HL-60/S4 (cell line): ENCODE measurements at regions not wholly inside any gene's neighbourhood (a gene's known extent, or its start where the extent isn't known, plus 50 kb on each side); places are given as distances from the start of the nearest gene placed in this dataset.

Experiments
- in situ Hi-C: fragments of 300-500 bp; cut with MboI; formaldehyde crosslinking; loops from 2 replicates; pipeline ENCODE4 v1.14.3; 2022; ENCODE audit warnings: low sequenced_read_pairs

DNA sequence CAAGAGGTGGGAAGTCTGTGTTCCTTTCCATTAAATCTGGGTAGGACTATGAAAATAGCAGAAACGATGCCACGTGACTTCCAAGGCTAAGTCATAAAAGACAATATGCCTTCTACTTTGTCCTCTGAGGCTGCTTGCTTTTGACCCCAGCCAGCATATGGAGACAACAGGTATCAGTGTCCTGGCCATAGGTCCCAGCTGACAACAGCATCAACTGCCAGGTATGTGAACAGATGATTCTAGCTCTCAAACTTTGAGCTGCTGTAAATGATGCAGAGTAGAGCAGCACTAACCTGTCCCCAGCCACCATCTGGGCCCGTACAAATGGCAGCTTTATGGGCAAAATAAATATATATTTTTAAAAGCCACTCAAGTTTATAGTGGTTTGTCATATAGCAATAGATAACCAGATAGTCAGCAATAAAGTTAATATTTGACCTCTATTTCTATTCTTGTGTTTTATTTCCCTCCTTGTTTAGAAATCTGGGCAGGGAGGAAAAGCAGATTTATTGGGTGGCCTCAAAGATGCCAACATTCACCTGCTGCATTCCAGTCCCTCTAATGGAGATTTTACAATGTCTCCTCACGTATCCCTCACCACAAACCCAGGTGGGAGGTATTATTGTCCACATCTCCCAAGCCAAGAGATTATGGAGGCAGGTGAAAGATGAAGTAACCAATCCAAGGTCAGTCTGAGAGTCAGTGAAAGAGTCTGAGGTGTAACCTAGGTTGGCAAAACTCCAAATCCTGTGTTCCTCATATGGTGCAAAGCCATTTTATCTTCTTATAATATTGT is 209.6 kb upstream of the LARGE1 start:
- in situ Hi-C loops: no loop called here

DNA sequence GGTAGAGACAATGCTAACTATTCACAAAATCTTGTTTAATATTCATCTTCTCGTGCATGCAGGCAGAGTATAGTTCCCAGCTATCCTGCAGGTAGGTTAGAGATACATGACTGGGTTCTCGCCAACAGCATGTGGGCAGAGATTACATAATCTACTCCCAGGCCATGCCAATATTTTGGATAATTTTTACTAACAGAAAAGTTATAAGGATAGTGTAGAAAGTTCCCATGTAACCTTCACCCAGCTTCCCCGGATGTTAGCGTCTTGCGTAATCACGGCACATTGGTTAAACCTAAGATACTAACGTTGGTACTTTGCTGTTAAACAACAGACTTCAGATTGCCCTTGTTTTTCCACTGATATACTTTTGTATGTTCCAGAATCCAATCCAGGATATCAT is 215.5 kb upstream of the LARGE1 start:
- in situ Hi-C loops: no loop called here

DNA sequence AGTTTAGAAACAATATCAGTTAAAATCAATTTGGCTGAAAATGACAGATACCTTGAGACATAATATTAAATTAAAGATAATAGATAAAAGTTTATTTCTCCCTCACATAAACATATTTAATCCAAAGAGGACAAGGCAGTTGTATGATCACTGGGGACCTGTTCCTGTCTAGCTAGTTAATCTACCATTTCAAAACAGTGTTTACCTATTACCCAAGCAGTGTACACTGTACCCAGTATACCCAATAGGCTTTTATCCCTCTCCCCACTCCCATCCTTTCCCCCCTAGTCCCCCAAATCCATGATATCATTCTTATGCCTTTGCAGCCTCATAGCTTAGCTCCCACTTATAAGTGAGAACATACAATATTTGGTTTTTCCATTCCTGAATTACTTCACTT is 229.7 kb upstream of the LARGE1 start:
- in situ Hi-C loops: no loop called here

DNA sequence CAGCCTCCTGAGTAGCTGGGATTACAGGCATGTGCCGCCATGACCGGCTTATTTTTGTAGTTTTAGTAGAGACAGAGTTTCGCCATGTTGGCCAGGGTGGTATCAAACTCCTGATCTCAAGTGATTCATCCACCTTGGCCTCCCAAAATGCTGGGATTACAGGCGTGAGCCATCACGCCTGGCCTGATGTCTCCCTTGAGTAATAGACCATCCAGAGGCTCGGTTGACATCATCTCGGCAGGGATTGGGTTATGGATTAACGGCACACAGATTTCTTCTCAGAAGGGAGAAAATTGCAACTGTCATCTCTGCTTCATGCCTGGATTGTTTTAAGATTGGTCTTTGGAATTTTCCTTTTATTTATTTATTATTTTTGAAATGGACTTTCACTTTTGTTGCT is 239.2 kb upstream of the LARGE1 start:
- in situ Hi-C loops: no loop called here

DNA sequence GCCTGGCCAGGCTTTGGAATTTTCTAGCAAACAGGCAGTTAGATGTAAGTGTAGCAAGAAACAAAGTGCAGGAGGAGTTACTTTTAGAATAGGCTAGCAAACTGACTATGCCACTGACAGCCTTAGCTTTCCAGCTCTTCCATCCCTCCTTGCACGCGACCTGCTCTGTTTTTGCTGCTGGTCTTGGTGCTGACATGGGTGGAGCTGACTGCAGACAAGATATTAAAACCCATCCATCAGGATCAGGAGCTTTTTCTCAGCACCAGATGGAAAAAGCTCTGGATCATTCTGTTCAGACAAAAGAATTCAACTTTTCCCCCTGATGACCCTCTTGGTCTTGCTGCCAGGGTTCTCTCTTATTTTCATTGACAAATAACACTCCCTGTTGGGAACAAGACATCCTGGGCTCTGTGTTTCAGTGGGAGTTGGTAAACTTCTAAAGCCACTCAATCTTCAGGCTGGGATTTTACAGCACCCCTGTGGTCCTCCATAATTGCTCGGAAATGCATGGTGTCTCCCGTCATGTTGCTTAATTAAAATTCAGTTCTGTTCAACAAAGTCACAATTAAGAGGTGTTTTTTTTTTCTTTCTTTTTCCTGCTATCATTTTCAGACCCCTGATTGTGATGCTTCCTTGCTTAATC is 240.0 kb upstream of the LARGE1 start:
- in situ Hi-C loops: no loop called here

DNA sequence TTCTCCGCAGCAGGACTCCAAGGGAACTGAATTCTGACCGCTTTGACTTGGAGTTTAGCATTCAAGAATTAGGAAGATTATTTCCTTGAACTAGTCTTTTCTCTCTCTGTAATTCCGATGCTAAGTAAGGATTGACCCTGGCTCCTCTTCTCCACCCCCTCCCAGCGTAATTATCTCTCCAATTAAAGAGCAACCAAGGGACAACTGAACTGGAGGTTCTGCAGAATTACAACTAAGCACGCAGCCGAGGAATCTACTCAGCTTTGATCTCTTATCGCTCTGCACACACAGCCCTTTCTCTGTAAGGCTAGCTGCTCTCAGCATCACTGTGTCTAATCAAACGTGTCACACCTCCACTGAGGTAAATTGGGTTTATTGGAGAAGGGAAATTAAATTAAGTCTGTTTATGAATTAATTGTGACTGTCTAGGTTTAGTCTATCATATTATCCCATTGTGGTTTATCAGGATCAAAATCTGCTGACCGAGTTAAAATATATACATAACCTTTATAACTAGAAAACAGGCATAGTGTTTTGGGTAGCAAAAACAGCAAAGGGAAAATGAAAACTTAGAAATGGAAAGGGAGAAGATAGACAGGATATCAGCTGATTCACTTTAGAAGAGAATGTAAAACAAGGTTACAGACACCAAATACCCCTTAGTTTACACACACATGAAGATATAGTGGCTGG is 241.3 kb upstream of the LARGE1 start:
- in situ Hi-C loops: no loop called here

DNA sequence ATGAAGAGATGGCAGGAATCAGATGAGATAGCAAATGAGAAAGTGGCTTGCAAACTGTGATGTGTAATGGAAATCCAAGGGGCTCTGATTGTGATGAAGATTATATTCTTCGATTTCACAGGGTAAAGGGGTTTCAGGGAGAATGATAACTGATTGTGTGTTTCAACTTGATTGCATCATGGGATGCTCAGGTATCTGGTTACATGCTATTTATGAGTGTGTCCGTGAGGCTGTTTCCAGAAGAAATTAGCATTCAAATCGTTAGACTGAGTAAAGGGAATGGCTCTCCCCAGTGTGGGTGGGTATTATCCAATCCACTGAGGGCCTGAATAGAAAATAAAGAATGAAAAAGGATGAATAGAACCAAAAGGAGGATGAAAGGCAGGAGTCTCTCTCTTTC is 278.7 kb upstream of the LARGE1 start:
- in situ Hi-C loops: no loop called here

DNA sequence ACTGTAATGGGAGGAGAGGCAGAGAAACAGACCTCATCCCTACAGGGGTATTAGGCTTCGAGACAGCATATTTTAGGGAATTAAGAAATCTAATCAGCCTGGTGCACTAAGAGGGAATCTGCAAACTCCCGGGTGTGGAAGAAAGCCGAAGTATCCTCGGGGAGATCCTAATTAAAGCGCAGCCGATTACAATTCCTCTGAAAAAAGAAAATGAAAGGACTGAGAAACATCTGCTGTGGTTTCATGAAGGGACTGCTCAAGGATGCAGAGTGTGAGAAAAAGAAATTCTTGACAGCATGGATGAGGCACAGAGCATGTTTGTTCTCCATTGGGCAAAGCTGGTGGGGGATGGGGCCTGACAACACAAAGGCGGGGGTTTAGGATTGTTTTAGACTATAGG is 290.0 kb upstream of the LARGE1 start:
- in situ Hi-C loops: no loop called here

DNA sequence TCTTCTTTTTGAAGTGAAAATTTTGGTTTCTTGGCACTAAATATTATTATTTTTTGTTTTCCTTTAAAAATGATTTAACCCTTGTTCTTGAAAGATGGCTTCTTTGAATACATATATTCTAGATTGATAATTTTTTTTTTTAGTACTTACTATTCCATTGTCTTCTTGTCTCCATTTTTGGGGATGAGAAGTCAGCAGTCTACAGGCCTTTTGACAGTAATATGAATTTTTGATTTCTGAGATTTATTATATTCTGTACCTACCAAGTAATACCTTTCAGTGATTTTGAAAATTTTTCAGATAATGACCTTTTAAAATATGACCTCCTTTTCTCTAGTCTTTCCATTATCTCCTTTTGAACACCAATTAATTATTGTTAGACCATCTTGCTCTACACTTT is 294.1 kb upstream of the LARGE1 start:
- in situ Hi-C loops: no loop called here

DNA sequence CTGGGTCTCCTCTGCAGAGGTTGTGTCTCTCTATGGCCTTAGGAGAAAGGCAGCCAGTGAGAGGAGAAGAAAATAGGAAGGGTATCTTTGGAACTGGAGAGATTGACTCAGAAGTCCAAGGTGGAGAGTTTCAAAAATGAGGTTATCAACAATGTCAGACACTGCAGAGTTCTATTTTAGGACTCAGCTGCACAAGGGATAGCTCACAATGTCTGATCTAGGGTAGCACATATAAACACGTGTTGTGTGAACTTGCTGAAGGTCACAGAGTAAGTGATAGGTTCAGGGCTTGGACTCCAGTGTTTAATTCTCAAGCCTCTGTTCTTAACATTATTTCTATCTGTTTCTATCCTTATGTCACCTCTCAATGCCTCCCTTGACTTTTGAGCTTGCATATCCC is 305.0 kb upstream of the LARGE1 start:
- in situ Hi-C loops: no loop called here

DNA sequence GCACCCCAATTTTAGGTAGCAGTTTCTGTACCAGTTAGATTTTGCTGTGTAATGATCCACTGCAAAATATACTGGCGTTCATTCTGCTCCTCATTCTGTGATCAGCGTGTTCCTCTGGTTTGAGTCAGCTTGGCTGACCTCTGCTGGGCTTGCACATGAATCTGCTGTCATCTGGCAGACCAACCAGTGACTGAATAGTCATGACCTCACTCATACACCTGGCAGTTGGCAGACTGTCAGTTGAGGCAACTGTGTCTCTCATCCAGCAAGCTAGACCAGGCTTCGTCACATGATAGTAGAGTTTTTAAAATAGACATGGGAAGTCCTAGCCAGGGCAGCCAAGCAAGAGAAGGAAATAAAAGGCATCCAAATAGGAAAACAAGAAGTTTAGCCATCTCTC is 316.3 kb upstream of the LARGE1 start:
- in situ Hi-C loops: no loop called here

DNA sequence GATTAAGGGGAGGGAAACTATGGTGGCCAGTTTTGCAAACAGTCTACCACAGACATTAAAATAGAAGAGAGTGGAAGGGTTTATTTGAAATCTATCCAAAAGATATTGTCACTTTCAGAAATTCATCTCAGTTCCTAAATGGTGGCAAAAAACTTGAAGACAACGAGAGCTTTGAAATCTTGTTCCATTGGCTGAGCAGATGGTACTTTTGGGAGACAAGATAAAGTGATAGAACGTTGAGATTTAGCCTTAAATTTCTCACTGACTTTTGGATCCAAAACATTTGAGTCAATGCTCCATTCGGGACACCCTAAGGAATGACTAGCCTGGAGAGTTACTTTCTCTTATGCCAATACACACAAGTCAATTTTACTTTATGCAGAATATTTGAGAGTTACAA is 319.1 kb upstream of the LARGE1 start:
- in situ Hi-C loops: no loop called here

DNA sequence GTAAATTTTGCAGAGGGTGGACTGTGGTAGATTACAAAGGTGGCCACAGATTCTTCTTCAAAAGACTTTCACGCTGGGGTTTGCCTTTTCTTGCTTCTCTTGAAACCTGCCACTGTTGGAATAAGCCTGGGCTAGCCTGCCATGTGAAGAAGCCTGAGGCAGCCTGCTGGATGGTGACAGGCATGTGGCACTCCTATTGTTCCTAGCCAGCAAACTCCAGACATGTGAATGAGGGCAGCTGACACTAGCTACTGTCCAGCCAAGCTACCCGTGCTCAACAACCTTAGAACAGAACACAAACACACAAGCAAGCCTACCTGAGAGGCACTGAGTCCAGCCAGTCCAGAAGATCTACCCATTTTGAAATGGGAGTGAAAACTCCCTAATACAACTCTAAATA is 322.7 kb upstream of the LARGE1 start:
- in situ Hi-C loops: no loop called here

DNA sequence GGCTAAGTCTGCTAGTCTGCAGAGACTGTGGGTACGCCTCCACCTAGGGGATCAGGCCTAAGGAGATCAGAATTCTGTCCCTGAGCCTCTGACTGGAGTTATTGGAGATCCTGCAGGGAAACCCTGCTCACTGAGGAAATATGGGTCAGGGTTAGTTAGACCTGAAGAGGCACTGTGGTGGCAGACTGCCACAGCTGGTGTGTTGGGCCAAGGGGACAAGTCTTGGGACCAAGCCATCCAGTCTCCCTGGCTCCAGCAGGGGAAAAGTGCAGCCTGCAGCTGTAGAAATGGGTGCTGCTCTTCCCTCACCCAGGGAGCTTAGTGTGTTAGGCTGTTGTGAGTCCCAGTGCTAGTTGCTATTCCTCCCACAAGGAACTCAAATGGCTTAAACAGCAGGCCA is 334.8 kb upstream of the LARGE1 start:
- in situ Hi-C loops: no loop called here

DNA sequence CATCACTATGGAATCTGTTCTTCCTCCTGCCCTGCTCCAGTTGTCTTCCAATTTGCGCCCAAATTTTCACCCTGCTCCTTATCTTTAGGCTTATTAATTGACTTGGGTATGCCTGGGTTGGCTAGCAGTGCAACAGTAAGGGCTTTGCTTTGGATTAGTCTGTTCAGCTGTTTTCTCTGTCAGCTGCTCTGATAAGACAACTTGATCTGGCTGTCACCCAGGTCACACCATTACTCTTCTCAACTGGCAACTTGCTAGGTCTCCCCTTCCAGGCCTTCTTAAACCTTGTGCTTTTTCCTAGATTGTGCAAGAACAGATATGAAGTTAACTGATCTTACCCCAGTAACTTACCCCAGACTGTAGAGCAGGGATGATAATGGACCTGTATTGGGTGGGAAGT is 357.8 kb upstream of the LARGE1 start:
- in situ Hi-C loops: no loop called here

DNA sequence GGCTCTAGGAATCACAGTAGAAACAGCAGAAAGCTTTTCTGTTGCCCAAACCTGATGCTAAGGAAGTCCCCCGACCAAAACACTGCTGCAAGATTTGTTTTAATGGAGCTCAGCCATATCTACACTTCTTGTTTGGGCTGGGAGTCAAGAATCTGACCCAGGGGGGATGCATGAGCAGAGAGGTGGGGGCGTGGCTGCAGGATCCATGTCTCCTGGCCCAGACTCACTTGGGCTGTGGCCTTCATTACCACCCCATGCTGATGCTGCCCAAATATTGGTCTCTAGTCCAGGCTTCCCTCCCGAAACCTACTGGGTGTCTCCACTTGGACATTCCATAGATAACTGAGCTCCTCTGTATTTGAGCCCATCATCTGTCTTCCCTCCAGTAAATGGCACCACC is 361.5 kb upstream of the LARGE1 start:
- in situ Hi-C loops: no loop called here

DNA sequence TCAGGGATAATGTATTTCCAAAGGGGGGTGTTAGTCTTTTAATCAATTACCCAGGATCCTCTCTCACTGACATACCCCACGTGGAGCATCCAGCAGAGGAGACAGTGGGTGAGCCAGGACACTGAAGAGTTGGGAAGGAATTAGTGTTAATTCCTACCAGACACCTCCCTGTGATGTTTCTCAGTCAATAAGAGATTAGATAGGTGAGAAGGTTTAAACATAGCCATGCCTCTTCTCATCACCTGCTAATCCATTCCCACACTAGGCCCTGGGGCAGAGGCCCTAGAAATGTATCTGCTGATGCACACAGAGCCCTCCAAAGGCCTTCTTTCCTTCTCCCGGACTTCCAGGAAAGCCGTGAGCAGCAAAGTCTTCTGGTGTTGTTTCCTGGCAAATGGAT is 363.6 kb upstream of the LARGE1 start:
- in situ Hi-C loops: no loop called here

DNA sequence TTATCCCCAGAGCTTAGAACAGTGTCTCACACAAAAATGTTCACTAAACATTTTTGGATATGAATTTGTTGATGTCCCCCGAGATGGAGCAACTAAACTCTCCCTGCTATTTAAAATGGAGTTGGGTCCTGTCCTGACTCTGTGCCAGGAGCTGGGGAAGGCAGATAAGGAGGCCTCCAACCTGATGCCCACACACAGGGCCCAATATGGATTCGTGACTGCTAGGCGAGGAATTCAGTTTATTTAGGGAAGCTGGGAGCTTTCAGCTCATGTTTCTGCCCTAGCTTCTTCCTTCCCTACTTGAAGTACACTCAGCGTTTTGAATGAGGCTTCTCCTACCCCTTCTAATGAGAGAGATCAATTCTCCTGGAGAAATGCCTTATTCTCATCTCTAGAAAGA is 373.0 kb upstream of the LARGE1 start:
- in situ Hi-C loops: no loop called here

DNA sequence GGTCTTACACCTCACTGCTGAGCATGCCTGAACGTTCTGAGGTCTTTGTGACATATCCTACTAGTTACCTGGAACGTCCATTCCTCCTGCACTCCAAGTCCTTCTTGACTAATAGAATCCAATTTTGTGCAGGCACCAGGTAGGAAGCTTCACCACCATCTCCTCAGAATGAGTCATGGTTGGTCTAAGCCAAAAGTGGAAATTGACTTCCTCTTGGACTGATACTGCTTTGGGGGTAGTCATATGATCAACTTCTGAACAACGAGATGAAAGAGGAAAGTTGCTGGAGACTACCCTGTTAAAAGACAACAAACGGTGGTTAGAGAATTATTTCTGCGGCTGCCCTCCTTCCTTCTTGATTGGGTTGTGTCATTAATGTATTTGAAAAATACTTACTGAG is 374.2 kb upstream of the LARGE1 start:
- in situ Hi-C loops: no loop called here

DNA sequence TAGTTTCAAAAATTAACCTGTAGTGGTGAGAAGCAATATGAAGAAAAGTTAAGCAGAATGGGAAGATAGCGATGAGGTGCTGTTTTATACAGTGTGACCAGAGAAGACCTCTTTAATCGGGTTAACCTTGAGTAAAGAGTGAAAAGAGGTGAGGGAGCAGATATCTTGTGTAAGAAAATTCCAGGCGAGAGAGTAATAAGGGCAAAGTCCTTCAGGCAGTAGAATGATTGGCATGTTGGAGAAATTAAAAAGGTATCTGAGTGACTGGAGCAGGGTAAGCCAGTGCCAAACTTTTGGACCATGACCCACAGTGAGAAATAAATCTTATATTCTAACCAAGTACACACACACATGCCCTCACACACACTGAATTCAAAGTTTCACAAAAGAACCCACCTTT is 374.7 kb upstream of the LARGE1 start:
- in situ Hi-C loops: no loop called here

DNA sequence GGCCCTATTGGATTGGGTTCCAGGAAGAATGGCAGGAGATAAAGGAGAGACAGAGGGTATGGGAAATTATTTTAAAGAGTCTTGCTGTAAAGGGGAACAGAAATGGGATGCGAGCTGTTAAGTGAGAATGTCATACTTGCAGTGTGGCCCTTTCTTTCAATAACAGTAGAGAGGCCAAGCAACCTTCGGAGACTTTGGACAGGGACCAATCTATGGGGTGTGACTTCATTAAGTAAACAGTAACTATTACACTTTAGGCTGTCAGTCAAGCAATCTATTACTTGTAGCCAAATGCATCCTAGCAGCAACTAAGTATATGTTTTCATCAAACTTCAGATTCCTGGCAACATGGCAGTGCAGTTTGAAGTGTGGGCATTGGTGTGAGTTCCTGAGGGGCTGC is 376.2 kb upstream of the LARGE1 start:
- in situ Hi-C loops: no loop called here

DNA sequence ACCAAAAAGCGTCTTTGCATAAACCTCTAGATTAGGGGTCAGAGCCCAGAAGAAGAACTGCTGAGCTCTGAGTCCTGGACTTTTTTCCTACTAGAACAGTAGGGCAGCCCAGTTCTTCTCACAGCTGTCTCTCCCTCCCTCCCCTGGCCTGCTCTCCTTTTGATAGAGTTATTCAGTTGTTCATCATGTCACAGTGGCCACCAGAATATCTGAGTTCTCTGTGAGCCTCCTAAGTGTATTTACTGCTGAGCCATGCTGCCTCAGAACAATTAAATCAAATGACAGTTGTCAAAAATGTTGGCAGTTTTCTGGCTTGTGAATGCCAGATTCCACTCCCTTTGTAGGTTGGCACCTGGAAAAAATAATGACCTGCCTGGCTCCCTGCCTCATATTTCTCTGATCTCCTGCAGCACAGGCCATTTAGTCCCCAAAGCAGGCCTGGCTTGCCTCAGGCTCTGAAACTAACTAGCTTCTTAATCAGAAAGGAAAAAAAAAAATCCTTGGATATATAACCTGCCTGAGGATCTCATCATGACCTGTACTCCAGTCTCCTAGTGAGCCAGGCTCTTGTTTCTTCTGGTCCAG is 377.4 kb upstream of the LARGE1 start:
- in situ Hi-C loops: no loop called here
